T-helper 1 cell treated with Interleukin-12 subunit alpha and Interleukin-12 subunit beta and Interleukin-4 antibody, amounts not matched to agents 30 μg/mL and 1 μg/mL, for 36 hours (primary cell): ENCODE measurements at regions not wholly inside any gene's neighbourhood (a gene's known extent, or its start where the extent isn't known, plus 50 kb on each side); places are given as distances from the start of the nearest gene placed in this dataset.

ENCODE experiments used
- H3K27ac Mint-ChIP-seq: one replicate; pipeline ENCODE4 v1.8.0; 2021; ENCODE audit warnings: mild to moderate bottlenecking, mixed read lengths
- H3K27me3 Mint-ChIP-seq: one replicate; pipeline ENCODE4 v1.8.0; 2021; ENCODE audit warnings: low read depth, mixed read lengths
- H3K36me3 Mint-ChIP-seq: one replicate; pipeline ENCODE4 v1.8.0; 2021; ENCODE audit warnings: low read depth, mixed read lengths
- H3K4me1 Mint-ChIP-seq: one replicate; pipeline ENCODE4 v1.8.0; 2021; ENCODE audit warnings: low read depth, mixed read lengths
- H3K4me3 Mint-ChIP-seq: one replicate; pipeline ENCODE4 v1.8.0; 2021; ENCODE audit warnings: mild to moderate bottlenecking, moderate library complexity, mixed read lengths
- H3K9me3 Mint-ChIP-seq: one replicate; pipeline ENCODE4 v1.8.0; 2021; ENCODE audit warnings: mixed read lengths

DNA sequence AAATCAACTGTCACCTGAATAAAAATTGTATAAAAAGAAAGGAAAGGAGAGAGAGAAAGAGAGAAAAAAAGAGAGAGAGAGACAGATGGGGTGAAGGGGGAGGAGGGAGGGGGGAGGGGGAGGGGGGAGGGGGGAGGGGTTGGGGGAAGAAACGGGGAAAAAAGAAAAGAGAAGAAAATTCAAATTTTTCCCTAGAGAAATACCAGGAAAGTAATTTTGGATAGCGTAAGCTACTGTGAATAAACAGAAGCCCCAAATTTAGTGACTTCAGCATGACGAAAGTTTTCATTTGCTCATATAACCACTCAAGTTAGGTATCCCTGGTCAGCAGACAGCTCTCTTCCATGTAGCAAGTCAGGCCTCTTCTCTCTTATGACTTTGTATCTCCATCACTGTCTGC is 289.4 kb upstream of the MYOCD start:
- H3K4me1 Mint-ChIP-seq, result no peaks in the 10 kb centered on the region
- H3K27ac Mint-ChIP-seq, result no peak overlapping the region
- no peak overlapping the region for H3K4me3 Mint-ChIP-seq

GRCh38 chr17:12386225-12386624 is 279.5 kb upstream of the MYOCD start:
- Mint-ChIP-seq H3K27ac (no peak overlapping the region), H3K9me3 (peaks cover 10% of the 10 kb centered on the region), H3K4me3 (no peak overlapping the region), H3K36me3 (no peaks in the 10 kb centered on the region), H3K27me3 (no peaks in the 10 kb centered on the region), H3K4me1 (no peaks in the 10 kb centered on the region)

More for the DNA sequence above, 289.4 kb upstream of the MYOCD start:
- Mint-ChIP-seq H3K27me3 (no peaks in the 10 kb centered on the region), H3K9me3 (peaks cover 22% of the 10 kb centered on the region), H3K36me3 (no peaks in the 10 kb centered on the region)

- Mint-ChIP-seq H3K27ac (no peak overlapping the region), H3K4me3 (no peak overlapping the region), H3K27me3 (no peaks in the 10 kb centered on the region), H3K36me3 (no peaks in the 10 kb centered on the region), H3K9me3 (peaks cover 7% of the 10 kb centered on the region), H3K4me1 (no peaks in the 10 kb centered on the region)
These were observed 277.5 kb upstream of the MYOCD start for GRCh38 chr17:12388226-12388625.

DNA sequence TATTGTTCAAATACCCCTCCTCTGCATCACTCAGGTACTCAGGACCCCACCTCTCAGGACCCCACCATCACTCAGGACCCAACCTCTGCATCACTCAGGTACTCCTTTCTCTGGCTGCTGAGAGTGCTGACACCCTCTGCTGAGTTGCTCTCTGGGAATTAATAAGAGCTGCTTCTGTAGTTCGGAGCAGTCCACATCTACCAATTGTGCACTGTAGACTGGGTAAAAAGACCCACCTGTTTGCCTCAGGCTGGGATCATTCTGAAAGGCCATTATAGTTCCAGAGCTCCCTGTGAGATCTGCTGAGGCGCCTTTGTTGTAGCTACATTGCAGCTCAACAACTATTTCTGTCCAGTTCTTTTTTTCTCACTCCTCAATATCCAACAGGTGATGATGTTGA is 276.3 kb upstream of the MYOCD start:
- no peaks in the 10 kb centered on the region for H3K27me3 Mint-ChIP-seq
- no peak overlapping the region for H3K27ac Mint-ChIP-seq
- H3K4me3 Mint-ChIP-seq, result no peak overlapping the region
- no peaks in the 10 kb centered on the region for H3K4me1 Mint-ChIP-seq
- H3K9me3 Mint-ChIP-seq, result peaks cover 9% of the 10 kb centered on the region
- no peaks in the 10 kb centered on the region for H3K36me3 Mint-ChIP-seq

- H3K9me3 Mint-ChIP-seq, result peaks cover 16% of the 10 kb centered on the region
- no peaks in the 10 kb centered on the region for H3K4me1 Mint-ChIP-seq
- no peaks in the 10 kb centered on the region for H3K36me3 Mint-ChIP-seq
- no peaks in the 10 kb centered on the region for H3K27me3 Mint-ChIP-seq
- no peak overlapping the region for H3K4me3 Mint-ChIP-seq
- H3K27ac Mint-ChIP-seq, result no peak overlapping the region
These were observed 275.1 kb upstream of the MYOCD start for GRCh38 chr17:12390631-12391030.

DNA sequence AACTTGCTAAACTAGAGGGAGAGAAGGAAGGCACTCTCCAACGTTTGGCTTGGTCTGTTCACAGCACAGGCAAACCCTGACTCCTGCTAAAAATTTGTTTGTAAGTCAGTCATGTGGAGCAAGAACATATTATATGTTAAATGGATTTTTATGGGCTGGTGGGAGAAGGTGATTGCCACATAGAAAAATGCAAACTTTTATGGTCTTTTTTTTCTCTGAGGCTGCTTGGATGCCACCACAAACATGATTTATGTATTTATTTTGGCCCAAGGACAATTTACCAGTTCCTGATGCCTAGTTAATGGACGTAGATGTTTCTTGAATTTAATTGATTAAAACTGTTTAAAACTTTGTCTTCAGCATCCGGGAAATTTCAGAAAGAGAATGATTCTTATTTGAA is 274.2 kb upstream of the MYOCD start:
- H3K4me1 Mint-ChIP-seq, result no peaks in the 10 kb centered on the region
- no peak overlapping the region for H3K4me3 Mint-ChIP-seq
- H3K27ac Mint-ChIP-seq, result no peak overlapping the region
- H3K36me3 Mint-ChIP-seq, result no peaks in the 10 kb centered on the region
- peaks cover 21% of the 10 kb centered on the region for H3K9me3 Mint-ChIP-seq
- H3K27me3 Mint-ChIP-seq, result no peaks in the 10 kb centered on the region

GRCh38 chr17:12395733-12396354 is 269.8 kb upstream of the MYOCD start:
- Mint-ChIP-seq H3K9me3 (peaks cover 39% of the 10 kb centered on the region), H3K4me1 (no peaks in the 10 kb centered on the region), H3K27ac (no peak overlapping the region), H3K27me3 (no peaks in the 10 kb centered on the region), H3K36me3 (no peaks in the 10 kb centered on the region), H3K4me3 (no peak overlapping the region)

DNA sequence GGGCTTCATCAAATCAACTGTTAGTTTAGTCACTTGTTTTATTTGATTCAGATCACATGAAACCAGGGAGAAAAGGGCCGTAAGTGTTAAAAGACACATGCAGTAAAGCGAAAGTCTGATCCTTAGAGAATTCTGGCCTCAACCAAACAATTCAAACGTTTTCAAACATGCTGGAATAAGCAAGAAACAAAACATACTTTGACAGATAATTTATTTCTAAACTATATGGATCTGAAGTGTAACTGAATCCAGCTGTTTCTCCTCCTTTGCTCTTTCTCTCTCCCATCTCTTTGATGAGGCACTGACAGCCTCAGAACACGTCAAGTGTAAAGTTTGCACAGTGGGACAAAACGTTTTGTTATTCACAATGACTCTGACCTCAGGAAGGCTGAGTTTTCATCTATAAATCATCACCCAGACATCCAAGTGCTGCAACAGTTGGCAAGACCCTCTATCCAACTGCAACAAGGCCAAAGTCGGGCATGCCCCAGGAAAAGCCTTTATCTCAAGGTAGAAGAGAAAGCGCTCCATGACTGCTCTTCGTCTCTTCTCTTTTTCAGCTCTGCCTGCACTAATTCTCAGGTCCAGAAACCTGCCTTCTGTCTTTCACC is 267.1 kb upstream of the MYOCD start:
- Mint-ChIP-seq H3K4me1 (no peaks in the 10 kb centered on the region), H3K4me3 (no peak overlapping the region), H3K9me3 (peaks cover 34% of the 10 kb centered on the region), H3K36me3 (no peaks in the 10 kb centered on the region), H3K27ac (no peak overlapping the region), H3K27me3 (no peaks in the 10 kb centered on the region)

GRCh38 chr17:12402963-12403622 is 262.6 kb upstream of the MYOCD start:
- peaks cover 14% of the 10 kb centered on the region for H3K9me3 Mint-ChIP-seq
- H3K4me1 Mint-ChIP-seq, result no peaks in the 10 kb centered on the region
- no peak overlapping the region for H3K27ac Mint-ChIP-seq
- no peak overlapping the region for H3K4me3 Mint-ChIP-seq
- H3K36me3 Mint-ChIP-seq, result no peaks in the 10 kb centered on the region
- H3K27me3 Mint-ChIP-seq, result no peaks in the 10 kb centered on the region

- H3K4me1 Mint-ChIP-seq, result no peaks in the 10 kb centered on the region
- no peaks in the 10 kb centered on the region for H3K27me3 Mint-ChIP-seq
- peaks cover 6% of the 10 kb centered on the region for H3K9me3 Mint-ChIP-seq
- H3K27ac Mint-ChIP-seq, result no peak overlapping the region
- no peak overlapping the region for H3K4me3 Mint-ChIP-seq
- H3K36me3 Mint-ChIP-seq, result no peaks in the 10 kb centered on the region
These were observed 261.8 kb upstream of the MYOCD start for GRCh38 chr17:12403881-12404398.

- H3K9me3 Mint-ChIP-seq, result peaks cover 16% of the 10 kb centered on the region
- H3K27ac Mint-ChIP-seq, result no peak overlapping the region
- H3K27me3 Mint-ChIP-seq, result no peaks in the 10 kb centered on the region
- H3K36me3 Mint-ChIP-seq, result no peaks in the 10 kb centered on the region
- no peaks in the 10 kb centered on the region for H3K4me1 Mint-ChIP-seq
- no peak overlapping the region for H3K4me3 Mint-ChIP-seq
These were observed 259.0 kb upstream of the MYOCD start for GRCh38 chr17:12406623-12407215.

DNA sequence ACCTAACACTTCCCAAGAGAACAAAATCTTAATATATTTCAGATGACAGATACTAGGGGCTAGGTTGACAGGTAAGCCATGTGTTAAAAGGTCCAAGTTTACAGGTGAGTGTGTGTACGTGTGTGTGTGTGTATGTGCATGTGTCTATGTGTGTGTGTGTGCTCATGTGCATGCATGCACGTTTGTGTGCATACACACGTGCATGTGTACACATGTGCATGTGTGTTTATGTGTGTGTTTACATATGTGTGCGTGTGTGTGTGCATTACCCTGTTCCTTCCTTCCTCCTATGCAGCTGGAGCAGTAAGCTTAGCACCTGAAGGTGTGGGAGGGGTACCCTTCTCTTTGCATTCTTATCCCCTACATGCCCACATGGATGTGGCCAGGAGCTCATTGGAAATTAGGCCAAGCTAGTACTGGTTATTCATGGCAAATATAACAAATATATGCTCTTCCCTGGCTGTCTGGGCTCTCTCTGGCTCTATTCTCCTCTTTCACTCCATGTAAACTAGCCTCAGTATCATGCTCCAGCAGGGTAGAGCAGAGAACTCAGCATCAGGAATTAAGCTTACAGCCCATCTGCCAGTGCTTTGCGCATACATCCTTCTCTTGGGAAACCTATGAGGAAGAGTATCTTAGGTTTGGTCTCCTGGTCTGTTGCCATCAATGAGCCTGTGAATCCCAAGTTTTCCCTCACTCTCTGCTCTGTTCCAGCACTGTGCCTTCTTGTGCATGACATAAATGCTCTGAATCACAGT is 258.0 kb upstream of the MYOCD start:
- Mint-ChIP-seq H3K4me3 (no peak overlapping the region), H3K36me3 (no peaks in the 10 kb centered on the region), H3K4me1 (no peaks in the 10 kb centered on the region), H3K27me3 (no peaks in the 10 kb centered on the region), H3K9me3 (peaks cover 17% of the 10 kb centered on the region), H3K27ac (no peak overlapping the region)

- Mint-ChIP-seq H3K4me3 (no peak overlapping the region), H3K27ac (no peak overlapping the region), H3K4me1 (no peaks in the 10 kb centered on the region), H3K36me3 (no peaks in the 10 kb centered on the region), H3K9me3 (peaks cover 22% of the 10 kb centered on the region), H3K27me3 (no peaks in the 10 kb centered on the region)
These were observed 256.6 kb upstream of the MYOCD start for GRCh38 chr17:12409082-12409481.

GRCh38 chr17:12410717-12411116 is 255.0 kb upstream of the MYOCD start:
- Mint-ChIP-seq H3K36me3 (no peaks in the 10 kb centered on the region), H3K27ac (no peak overlapping the region), H3K4me1 (no peaks in the 10 kb centered on the region), H3K27me3 (no peaks in the 10 kb centered on the region), H3K4me3 (no peak overlapping the region), H3K9me3 (peaks cover 35% of the 10 kb centered on the region)
